Stimulated activated memory B cell treated with anti-CD40 and anti-IgM and Interleukin-4, amounts not matched to agents 10 μg/mL and 1 μg/mL and 100 μg/mL, for 72 hours (primary cell): ENCODE measurements at regions not wholly inside any gene's neighbourhood (a gene's known extent, or its start where the extent isn't known, plus 50 kb on each side); places are given as distances from the start of the nearest gene placed in this dataset.

Experiments used
- ATAC-seq: fragments of 150-1000 bp; cut with Tn5 transposase; 2 replicates; pipeline ENCODE4 v1.10.0; 2021
- H3K27ac Mint-ChIP-seq: one replicate; pipeline ENCODE4 v1.8.0; 2022; ENCODE audit warnings: mild to moderate bottlenecking, mixed read lengths
- H3K27me3 Mint-ChIP-seq: one replicate; pipeline ENCODE4 v1.8.0; 2022; ENCODE audit warnings: mixed read lengths
- H3K36me3 Mint-ChIP-seq: one replicate; pipeline ENCODE4 v1.8.0; 2022; ENCODE audit warnings: mixed read lengths
- H3K4me1 Mint-ChIP-seq: one replicate; pipeline ENCODE4 v1.8.0; 2022; ENCODE audit warnings: mixed read lengths
- H3K4me3 Mint-ChIP-seq: one replicate; pipeline ENCODE4 v1.8.0; 2022; ENCODE audit warnings: mild to moderate bottlenecking, moderate library complexity, mixed read lengths
- H3K9me3 Mint-ChIP-seq: one replicate; pipeline ENCODE4 v1.8.0; 2022; ENCODE audit warnings: mixed read lengths

- Mint-ChIP-seq H3K4me1 (no peaks in the 10 kb centered on the region), H3K4me3 (no peak overlapping the region), H3K9me3 (peaks cover 5% of the 10 kb centered on the region), H3K36me3 (no peaks in the 10 kb centered on the region), H3K27me3 (no peaks in the 10 kb centered on the region), H3K27ac (no peak overlapping the region)
- ATAC-seq, result no peak
These were observed 198.9 kb downstream of the LRATD1 start for GRCh38 chr2:14831458-14831857.

- H3K4me3 Mint-ChIP-seq, result no peak overlapping the region
- H3K27ac Mint-ChIP-seq, result no peak overlapping the region
- no peak for ATAC-seq
- H3K27me3 Mint-ChIP-seq, result peaks cover 14% of the 10 kb centered on the region
- H3K36me3 Mint-ChIP-seq, result no peaks in the 10 kb centered on the region
- peaks cover 12% of the 10 kb centered on the region for H3K9me3 Mint-ChIP-seq
- no peaks in the 10 kb centered on the region for H3K4me1 Mint-ChIP-seq
These were observed 211.1 kb downstream of the LRATD1 start for GRCh38 chr2:14843507-14844204.

GRCh38 chr2:14855751-14856150, 223.2 kb downstream of the LRATD1 start:
- H3K4me1 Mint-ChIP-seq, result no peaks in the 10 kb centered on the region
- H3K27ac Mint-ChIP-seq, result no peak overlapping the region
- peaks cover 20% of the 10 kb centered on the region for H3K9me3 Mint-ChIP-seq
- no peaks in the 10 kb centered on the region for H3K36me3 Mint-ChIP-seq
- no peak for ATAC-seq
- no peaks in the 10 kb centered on the region for H3K27me3 Mint-ChIP-seq
- H3K4me3 Mint-ChIP-seq, result no peak overlapping the region

GRCh38 chr2:14861181-14861580, 228.7 kb downstream of the LRATD1 start:
- H3K9me3 Mint-ChIP-seq, result peaks cover 16% of the 10 kb centered on the region
- no peak overlapping the region for H3K4me3 Mint-ChIP-seq
- H3K36me3 Mint-ChIP-seq, result no peaks in the 10 kb centered on the region
- no peak for ATAC-seq
- no peaks in the 10 kb centered on the region for H3K27me3 Mint-ChIP-seq
- no peaks in the 10 kb centered on the region for H3K4me1 Mint-ChIP-seq
- H3K27ac Mint-ChIP-seq, result no peak overlapping the region

GRCh38 chr2:14866736-14867352, 234.3 kb downstream of the LRATD1 start:
- ATAC-seq, result no peak
- Mint-ChIP-seq H3K4me1 (no peaks in the 10 kb centered on the region), H3K4me3 (no peak overlapping the region), H3K9me3 (peaks cover 6% of the 10 kb centered on the region), H3K27me3 (peaks cover 14% of the 10 kb centered on the region), H3K36me3 (no peaks in the 10 kb centered on the region), H3K27ac (no peak overlapping the region)

GRCh38 chr2:14867853-14868252, 235.3 kb downstream of the LRATD1 start:
- Mint-ChIP-seq H3K36me3 (no peaks in the 10 kb centered on the region), H3K27ac (no peak overlapping the region), H3K4me1 (no peaks in the 10 kb centered on the region), H3K27me3 (peaks cover 14% of the 10 kb centered on the region), H3K9me3 (peaks cover 6% of the 10 kb centered on the region), H3K4me3 (no peak overlapping the region)
- no peak for ATAC-seq

GRCh38 chr2:14872779-14873325, 240.3 kb downstream of the LRATD1 start:
- ATAC-seq, result no peak
- peaks cover 2% of the 10 kb centered on the region for H3K9me3 Mint-ChIP-seq
- H3K4me3 Mint-ChIP-seq, result no peak overlapping the region
- H3K4me1 Mint-ChIP-seq, result no peaks in the 10 kb centered on the region
- H3K36me3 Mint-ChIP-seq, result no peaks in the 10 kb centered on the region
- no peak overlapping the region for H3K27ac Mint-ChIP-seq
- peaks cover 14% of the 10 kb centered on the region for H3K27me3 Mint-ChIP-seq

GRCh38 chr2:14881651-14882327, 249.3 kb downstream of the LRATD1 start:
- no peaks in the 10 kb centered on the region for H3K36me3 Mint-ChIP-seq
- no peaks in the 10 kb centered on the region for H3K27me3 Mint-ChIP-seq
- H3K4me3 Mint-ChIP-seq, result no peak overlapping the region
- no peak overlapping the region for H3K27ac Mint-ChIP-seq
- no peak for ATAC-seq
- no peaks in the 10 kb centered on the region for H3K4me1 Mint-ChIP-seq
- no peaks in the 10 kb centered on the region for H3K9me3 Mint-ChIP-seq

GRCh38 chr2:14884651-14885050, 252.1 kb downstream of the LRATD1 start:
- no peaks in the 10 kb centered on the region for H3K9me3 Mint-ChIP-seq
- H3K27ac Mint-ChIP-seq, result no peak overlapping the region
- no peaks in the 10 kb centered on the region for H3K36me3 Mint-ChIP-seq
- H3K4me3 Mint-ChIP-seq, result no peak overlapping the region
- no peak for ATAC-seq
- H3K4me1 Mint-ChIP-seq, result no peaks in the 10 kb centered on the region
- no peaks in the 10 kb centered on the region for H3K27me3 Mint-ChIP-seq

GRCh38 chr2:14891546-14891945, 259.0 kb downstream of the LRATD1 start:
- peaks cover 8% of the 10 kb centered on the region for H3K27me3 Mint-ChIP-seq
- no peak overlapping the region for H3K27ac Mint-ChIP-seq
- H3K36me3 Mint-ChIP-seq, result no peaks in the 10 kb centered on the region
- H3K4me1 Mint-ChIP-seq, result no peaks in the 10 kb centered on the region
- ATAC-seq, result no peak
- no peaks in the 10 kb centered on the region for H3K9me3 Mint-ChIP-seq
- no peak overlapping the region for H3K4me3 Mint-ChIP-seq

- H3K4me1 Mint-ChIP-seq, result no peaks in the 10 kb centered on the region
These were observed 264.0 kb downstream of the LRATD1 start for GRCh38 chr2:14896330-14897030.

GRCh38 chr2:14899621-14900414, 267.3 kb downstream of the LRATD1 start:
- Mint-ChIP-seq H3K9me3 (no peaks in the 10 kb centered on the region), H3K4me1 (no peaks in the 10 kb centered on the region), H3K4me3 (no peak overlapping the region), H3K36me3 (no peaks in the 10 kb centered on the region), H3K27ac (no peak overlapping the region), H3K27me3 (no peaks in the 10 kb centered on the region)
- no peak for ATAC-seq

More at GRCh38 chr2:14896330-14897030, 264.0 kb downstream of the LRATD1 start:
- no peaks in the 10 kb centered on the region for H3K36me3 Mint-ChIP-seq
- peaks cover 8% of the 10 kb centered on the region for H3K27me3 Mint-ChIP-seq
- H3K9me3 Mint-ChIP-seq, result no peaks in the 10 kb centered on the region
- ATAC-seq, result no peak
- H3K27ac Mint-ChIP-seq, result no peak overlapping the region
- no peak overlapping the region for H3K4me3 Mint-ChIP-seq

- Mint-ChIP-seq H3K27me3 (peaks cover 11% of the 10 kb centered on the region), H3K4me1 (no peaks in the 10 kb centered on the region), H3K4me3 (no peak overlapping the region), H3K9me3 (no peaks in the 10 kb centered on the region), H3K36me3 (no peaks in the 10 kb centered on the region), H3K27ac (no peak overlapping the region)
- no peak for ATAC-seq
These were observed 269.2 kb downstream of the LRATD1 start for GRCh38 chr2:14901737-14902136.

- no peaks in the 10 kb centered on the region for H3K36me3 Mint-ChIP-seq
- no peak overlapping the region for H3K4me3 Mint-ChIP-seq
- H3K4me1 Mint-ChIP-seq, result no peaks in the 10 kb centered on the region
- peaks cover 16% of the 10 kb centered on the region for H3K27me3 Mint-ChIP-seq
- no peak overlapping the region for H3K27ac Mint-ChIP-seq
- no peak for ATAC-seq
- H3K9me3 Mint-ChIP-seq, result no peaks in the 10 kb centered on the region
These were observed 270.4 kb downstream of the LRATD1 start for GRCh38 chr2:14902953-14903352.
